Common myeloid progenitor, CD34-positive (primary cell): ENCODE measurements at regions not wholly inside any gene's neighbourhood (a gene's known extent, or its start where the extent isn't known, plus 50 kb on each side); places are given as distances from the start of the nearest gene placed in this dataset.
"Not testable (repeated sequence)": the region's sequence is repeated elsewhere in the genome, so short reads cannot be mapped to it uniquely, and the experiment has no call there.

ENCODE experiments used
- CTCF ChIA-PET: fragments of 350-600 bp; sonication (Branson Sonifier 250); formaldehyde crosslinking; loops from one replicate; lab custom pipeline; 2021; ENCODE audit warnings: antibody characterized with exemption; lab: Charles Lee
- POLR2A ChIA-PET: fragments of 350-600 bp; sonication (Branson Sonifier 250); formaldehyde crosslinking; loops from one replicate; lab custom pipeline; 2021; ENCODE audit warnings: antibody characterized with exemption; lab: Charles Lee
- DNase-seq, 3 donors: peaks; one replicate each; pipeline versions ENCODE4 v3.0.0 to v3.0.0-alpha.2; 2013
- H3K27ac ChIP-seq, 2 experiments: 1 replicate in 1 of 2; 2 replicates in 1 of 2; pipeline ENCODE4 v1.7.0; 2013; ENCODE audit warnings: inconsistent platforms in 2 of 2, low read length in 2 of 2, mild to moderate bottlenecking in 2 of 2, low read depth in 1 of 2, moderate library complexity in 1 of 2; ENCODE audit not compliant: severe bottlenecking in 2 of 2, insufficient read depth in 1 of 2, poor library complexity in 1 of 2
- H3K27me3 ChIP-seq, 5 experiments: replicated peaks in 2 of 5; 1 replicate in 3 of 5; 2 replicates in 2 of 5; pipeline versions ENCODE4 v1.6.1 to v1.7.0; 2013; ENCODE audit warnings: low read length in 4 of 5, mild to moderate bottlenecking in 2 of 5, moderate library complexity in 2 of 5, inconsistent platforms in 1 of 5; ENCODE audit not compliant: insufficient read depth in 5 of 5, control insufficient read depth in 4 of 5
- H3K36me3 ChIP-seq, 4 experiments: 1 replicate in 2 of 4; 2 replicates in 2 of 4; pipeline versions ENCODE4 v1.6.1 to v1.7.0; 2013; ENCODE audit warnings: low read length in 3 of 4, control low read depth in 1 of 4, mild to moderate bottlenecking in 1 of 4; ENCODE audit not compliant: control insufficient read depth in 4 of 4, insufficient read depth in 4 of 4
- H3K4me1 ChIP-seq, 4 experiments: 1 replicate in 3 of 4; 2 replicates in 1 of 4; pipeline versions ENCODE4 v1.6.1 to v1.7.1; 2013; ENCODE audit warnings: low read length in 3 of 4, mild to moderate bottlenecking in 3 of 4, control low read depth in 1 of 4, inconsistent platforms in 1 of 4, moderate library complexity in 1 of 4; ENCODE audit not compliant: control insufficient read depth in 4 of 4, insufficient read depth in 4 of 4; ENCODE audit errors: control extremely low read depth in 1 of 4
- H3K4me3 ChIP-seq, 7 experiments: 1 replicate in 4 of 7; 2 replicates in 3 of 7; pipeline versions ENCODE4 v1.5.1 to v1.7.0; 2013; ENCODE audit warnings: mild to moderate bottlenecking in 7 of 7, low read length in 6 of 7, moderate library complexity in 6 of 7, inconsistent platforms in 2 of 7, low read depth in 2 of 7, control low read depth in 1 of 7; ENCODE audit not compliant: insufficient read depth in 4 of 7, control insufficient read depth in 1 of 7; ENCODE audit errors: extremely low read depth in 1 of 7
- H3K9me3 ChIP-seq, 5 experiments: 1 replicate in 4 of 5; 2 replicates in 1 of 5; pipeline versions ENCODE4 v1.6.1 to v1.7.1; 2013; ENCODE audit warnings: low read length in 4 of 5, mild to moderate bottlenecking in 2 of 5, inconsistent platforms in 1 of 5, low read depth in 1 of 5, moderate library complexity in 1 of 5; ENCODE audit not compliant: control insufficient read depth in 4 of 5, insufficient read depth in 2 of 5; ENCODE audit errors: control extremely low read depth in 1 of 5
- WGBS: methylation state at CpG from one replicate; pipeline ENCODE4 v1.1.5; 2013; ENCODE audit not compliant: insufficient coverage; 5-methylcytosine and 5-hydroxymethylcytosine counted together

DNA sequence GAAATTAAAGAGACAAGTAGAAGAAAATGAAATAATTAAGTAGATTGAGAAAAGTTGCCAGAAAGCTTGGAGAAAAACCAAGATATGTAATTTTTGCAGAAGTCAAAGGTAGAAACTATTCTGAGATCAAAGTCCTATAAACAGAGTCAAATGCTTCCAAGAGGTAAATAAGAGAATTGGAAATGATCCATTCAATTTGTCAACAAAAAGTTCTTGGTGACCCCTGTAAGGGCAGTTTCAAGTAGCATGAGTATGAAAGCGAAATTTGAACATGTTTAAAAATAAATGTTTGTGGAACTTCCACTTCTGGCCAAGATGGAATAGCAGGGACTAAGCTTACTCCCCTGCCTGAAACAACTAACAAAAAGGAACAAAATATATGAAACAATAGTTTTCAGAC, 562.0 kb downstream of the SMARCA1 start:
- Histone ChIP-seq H3K36me3 (no peaks in the 10 kb centered on the region), H3K4me1 (no peaks in the 10 kb centered on the region), H3K4me3 (no peak overlapping the region), H3K27me3 (no peaks in the 10 kb centered on the region), H3K27ac (no peak overlapping the region), H3K9me3 (no peaks in the 10 kb centered on the region)
- ChIA-PET POLR2A (no interaction called here), CTCF (no interaction called here)
- DNase-seq: no peak
- no CpG with 5 or more reads among the region's 1 CpG for WGBS

DNA sequence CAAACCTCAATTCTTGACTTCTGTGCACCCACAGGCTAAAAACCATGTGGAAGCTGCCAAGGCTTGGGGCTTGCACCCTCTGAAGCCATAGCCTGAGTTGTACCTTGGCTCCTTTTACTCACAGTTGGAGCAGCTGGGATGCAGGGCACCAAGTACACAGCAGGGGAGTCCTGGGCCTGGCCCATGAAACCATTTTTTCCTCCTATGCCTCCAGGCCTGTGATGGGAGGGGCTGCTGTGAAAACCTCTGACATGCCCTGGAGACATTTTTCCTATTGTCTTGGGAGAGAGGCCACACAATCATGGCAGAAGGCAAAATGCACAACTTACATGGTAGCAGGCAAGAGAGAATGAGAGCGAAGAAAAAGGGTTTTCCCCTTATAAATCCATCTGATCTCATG, 568.6 kb downstream of the SMARCA1 start:
- 67% methylated on average over 1 of the region's 1 CpG for WGBS
- H3K27ac ChIP-seq, H3K4me3 ChIP-seq, POLR2A ChIA-PET, H3K36me3 ChIP-seq, H3K27me3 ChIP-seq, DNase-seq, CTCF ChIA-PET, H3K4me1 ChIP-seq, H3K9me3 ChIP-seq: not testable (repeated sequence)

DNA sequence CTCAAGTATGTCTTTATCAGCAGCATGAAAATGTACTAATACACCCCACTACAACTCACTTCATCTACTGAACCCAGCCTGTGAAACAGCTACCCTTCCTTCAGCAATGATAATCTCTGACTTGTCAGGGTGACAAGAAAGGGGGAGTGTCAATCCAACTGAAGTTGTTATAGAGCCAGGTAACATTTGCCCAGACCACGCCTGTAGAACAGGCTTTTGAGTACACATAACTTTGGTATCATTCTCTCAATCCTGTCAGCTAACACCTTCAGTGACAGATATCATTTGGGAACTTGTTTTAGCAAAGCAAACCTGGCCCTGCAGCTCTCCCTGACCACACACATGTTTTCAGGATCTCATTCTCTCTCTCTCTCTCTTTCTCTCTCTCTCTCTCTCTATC, 592.2 kb downstream of the SMARCA1 start:
- Histone ChIP-seq H3K4me3 (no peak overlapping the region), H3K27me3 (no peaks in the 10 kb centered on the region), H3K27ac (no peak overlapping the region), H3K36me3 (no peaks in the 10 kb centered on the region), H3K4me1 (no peaks in the 10 kb centered on the region), H3K9me3 (no peaks in the 10 kb centered on the region)
- ChIA-PET POLR2A (no interaction called here), CTCF (no interaction called here)
- 43% methylated on average over 1 of the region's 1 CpG for WGBS
- no peak for DNase-seq

DNA sequence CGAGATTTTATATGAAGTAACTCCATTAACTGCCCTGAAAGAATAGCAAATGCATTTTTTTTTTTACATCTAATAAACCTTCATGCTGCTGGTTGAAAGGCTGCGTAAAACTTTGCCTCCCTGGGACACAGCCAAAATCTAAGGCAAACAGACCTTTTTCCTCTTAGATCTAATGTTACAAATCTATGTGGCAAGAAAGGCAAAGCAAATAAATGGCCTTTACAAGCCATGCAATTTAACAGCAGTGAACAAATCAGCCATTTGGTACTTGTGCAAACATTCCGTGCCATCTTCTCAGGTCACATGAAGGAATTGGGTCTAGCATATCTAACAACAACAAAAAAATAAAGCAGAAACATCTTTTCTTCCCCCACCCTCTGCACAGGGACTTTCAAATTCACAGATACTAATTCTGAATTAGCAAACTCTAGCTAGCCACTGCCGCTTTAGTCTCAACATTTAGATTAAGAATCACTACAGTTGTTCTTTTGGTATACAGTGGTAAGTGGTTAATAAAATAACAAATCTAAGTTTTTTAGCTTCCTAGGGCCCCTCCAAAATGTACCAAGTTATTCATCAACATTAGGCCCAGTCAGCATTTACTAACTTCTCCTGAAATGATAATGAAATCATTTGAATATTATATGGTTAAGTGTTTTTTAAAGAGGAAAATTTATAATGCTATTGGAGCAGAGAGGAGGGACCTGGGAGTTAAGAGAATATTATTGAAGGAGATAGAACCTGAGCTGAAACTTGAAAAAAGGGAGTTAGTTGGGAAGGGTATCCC, 593.8 kb downstream of the SMARCA1 start:
- CTCF ChIA-PET: no interaction called here
- Histone ChIP-seq H3K4me1 (no peaks in the 10 kb centered on the region), H3K9me3 (no peaks in the 10 kb centered on the region), H3K27me3 (no peaks in the 10 kb centered on the region), H3K36me3 (no peaks in the 10 kb centered on the region), H3K27ac (no peak overlapping the region), H3K4me3 (no peak overlapping the region)
- POLR2A ChIA-PET: no interaction called here
- DNase-seq: no peak
- 94% methylated on average over 2 of the region's 4 CpGs for WGBS

DNA sequence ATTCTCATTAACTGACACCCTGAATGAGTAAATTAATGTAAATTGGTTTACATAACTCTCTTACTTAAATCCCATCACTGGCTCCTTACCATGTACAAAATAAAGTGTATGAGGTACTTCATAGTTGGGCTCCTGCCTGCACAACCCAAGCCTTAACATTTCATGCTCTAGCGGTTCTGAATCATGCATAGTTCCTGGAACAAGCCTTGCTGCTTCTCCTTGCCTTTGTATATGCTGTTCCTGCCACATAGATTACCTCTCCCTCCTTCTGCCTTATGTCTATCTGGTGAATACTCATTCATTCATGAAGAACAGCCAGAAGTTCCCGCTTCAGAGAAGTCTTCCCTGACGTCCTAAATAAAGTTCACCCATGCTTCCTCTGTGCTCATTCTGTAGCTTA, 594.7 kb downstream of the SMARCA1 start:
- ChIA-PET CTCF (no interaction called here), POLR2A (no interaction called here)
- Histone ChIP-seq H3K4me1 (no peaks in the 10 kb centered on the region), H3K27ac (no peak overlapping the region), H3K27me3 (no peaks in the 10 kb centered on the region), H3K9me3 (no peaks in the 10 kb centered on the region), H3K36me3 (no peaks in the 10 kb centered on the region), H3K4me3 (no peak overlapping the region)
- DNase-seq: no peak
- 44% methylated on average over 2 of the region's 3 CpGs for WGBS

DNA sequence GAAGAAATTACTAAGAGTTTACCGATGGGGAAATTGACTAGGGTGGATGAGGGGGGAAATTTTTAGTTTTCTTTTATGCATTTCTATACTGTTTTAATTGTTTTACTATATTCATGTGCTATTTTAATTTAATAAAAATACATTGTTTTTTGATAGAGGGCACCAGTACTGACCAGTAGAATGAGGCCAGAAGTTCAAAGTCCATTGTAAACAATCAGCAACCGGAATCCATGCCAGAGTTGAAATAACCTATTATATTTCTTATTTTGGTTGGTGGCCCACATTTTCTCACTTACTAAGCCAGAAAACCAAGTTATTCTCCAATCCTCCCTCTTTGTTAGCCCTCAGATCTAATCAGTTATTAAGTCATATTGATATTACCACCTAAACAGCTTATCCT, 595.9 kb downstream of the SMARCA1 start:
- no peaks in the 10 kb centered on the region for H3K27me3 ChIP-seq
- no peak overlapping the region for H3K4me3 ChIP-seq
- H3K36me3 ChIP-seq: no peaks in the 10 kb centered on the region
- ChIA-PET POLR2A (no interaction called here), CTCF (no interaction called here)
- WGBS: no CpG with 5 or more reads among the region's 2 CpGs
- H3K27ac ChIP-seq: no peak overlapping the region
- no peaks in the 10 kb centered on the region for H3K4me1 ChIP-seq
- DNase-seq: no peak
- H3K9me3 ChIP-seq: no peaks in the 10 kb centered on the region

DNA sequence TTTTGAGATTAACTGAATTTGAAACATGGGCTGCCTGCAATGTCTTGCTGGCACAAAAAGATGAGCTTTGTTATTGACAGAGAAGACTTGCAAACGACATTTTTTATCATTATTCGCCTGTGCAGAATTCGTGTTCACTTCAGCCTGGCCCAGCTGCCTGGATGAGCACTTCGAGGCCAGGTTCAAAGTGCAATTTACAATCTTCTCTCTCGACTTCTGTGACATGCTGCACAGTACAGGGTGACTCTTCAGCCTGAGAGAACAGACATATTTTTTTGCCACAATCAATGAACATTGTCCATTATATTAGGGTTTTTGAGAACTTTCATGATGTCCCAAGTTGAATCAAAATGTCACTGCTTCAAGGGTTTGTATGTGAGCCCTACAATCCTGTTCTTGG, 616.5 kb downstream of the SMARCA1 start:
- H3K36me3 ChIP-seq: no peaks in the 10 kb centered on the region
- no peaks in the 10 kb centered on the region for H3K27me3 ChIP-seq
- no peaks in the 10 kb centered on the region for H3K4me1 ChIP-seq
- ChIA-PET CTCF (no interaction called here), POLR2A (no interaction called here)
- DNase-seq: no peak
- no peak overlapping the region for H3K4me3 ChIP-seq
- H3K9me3 ChIP-seq: no peaks in the 10 kb centered on the region
- no peak overlapping the region for H3K27ac ChIP-seq
- WGBS: 66% methylated on average over 5 of the region's 5 CpGs
